ENCODE measurements at regions not wholly inside any gene's neighbourhood (a gene's known extent, or its start where the extent isn't known, plus 50 kb on each side); places are given as distances from the start of the nearest gene placed in this dataset.

- no peak for DNase-seq (ENCODE audit: low spot score, unreplicated experiment)
- H3K27ac Mint-ChIP-seq: no peak overlapping the region
- no peak overlapping the region for H3K4me3 Mint-ChIP-seq (ENCODE audit: low read depth)
- no peaks in the 10 kb centered on the region for H3K4me1 Mint-ChIP-seq (ENCODE audit: low read depth)
- H3K9me3 Mint-ChIP-seq (ENCODE audit: low read depth): no peaks in the 10 kb centered on the region
- H3K27me3 Mint-ChIP-seq: peaks cover 21% of the 10 kb centered on the region
- no peaks in the 10 kb centered on the region for H3K36me3 Mint-ChIP-seq (ENCODE audit: insufficient read depth)
- TF ChIP-seq, protein P1, sequence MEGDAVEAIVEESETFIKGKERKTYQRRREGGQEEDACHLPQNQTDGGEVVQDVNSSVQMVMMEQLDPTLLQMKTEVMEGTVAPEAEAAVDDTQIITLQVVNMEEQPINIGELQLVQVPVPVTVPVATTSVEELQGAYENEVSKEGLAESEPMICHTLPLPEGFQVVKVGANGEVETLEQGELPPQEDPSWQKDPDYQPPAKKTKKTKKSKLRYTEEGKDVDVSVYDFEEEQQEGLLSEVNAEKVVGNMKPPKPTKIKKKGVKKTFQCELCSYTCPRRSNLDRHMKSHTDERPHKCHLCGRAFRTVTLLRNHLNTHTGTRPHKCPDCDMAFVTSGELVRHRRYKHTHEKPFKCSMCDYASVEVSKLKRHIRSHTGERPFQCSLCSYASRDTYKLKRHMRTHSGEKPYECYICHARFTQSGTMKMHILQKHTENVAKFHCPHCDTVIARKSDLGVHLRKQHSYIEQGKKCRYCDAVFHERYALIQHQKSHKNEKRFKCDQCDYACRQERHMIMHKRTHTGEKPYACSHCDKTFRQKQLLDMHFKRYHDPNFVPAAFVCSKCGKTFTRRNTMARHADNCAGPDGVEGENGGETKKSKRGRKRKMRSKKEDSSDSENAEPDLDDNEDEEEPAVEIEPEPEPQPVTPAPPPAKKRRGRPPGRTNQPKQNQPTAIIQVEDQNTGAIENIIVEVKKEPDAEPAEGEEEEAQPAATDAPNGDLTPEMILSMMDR (IDR thresholded peaks at IDR 0.05; ENCODE audit: unreplicated experiment): no peak
Observed at GRCh38 chr22:27262361-27262760, 539.2 kb downstream of the MN1 start.

GRCh38 chr22:27264184-27264583, 537.4 kb downstream of the MN1 start:
- no peaks in the 10 kb centered on the region for H3K4me1 Mint-ChIP-seq (ENCODE audit: low read depth)
- peaks cover 17% of the 10 kb centered on the region for H3K27me3 Mint-ChIP-seq

GRCh38 chr22:27267145-27267544, 534.4 kb downstream of the MN1 start:
- H3K36me3 Mint-ChIP-seq (ENCODE audit: insufficient read depth): no peaks in the 10 kb centered on the region
- no peaks in the 10 kb centered on the region for H3K4me1 Mint-ChIP-seq (ENCODE audit: low read depth)
- H3K4me3 Mint-ChIP-seq (ENCODE audit: low read depth): no peak overlapping the region
- no peak for DNase-seq (ENCODE audit: low spot score, unreplicated experiment)
- TF ChIP-seq, protein P1 (IDR thresholded peaks at IDR 0.05; ENCODE audit: unreplicated experiment): no peak
- peaks cover 5% of the 10 kb centered on the region for H3K9me3 Mint-ChIP-seq (ENCODE audit: low read depth)
- peaks cover 32% of the 10 kb centered on the region for H3K27me3 Mint-ChIP-seq
- no peak overlapping the region for H3K27ac Mint-ChIP-seq

More at GRCh38 chr22:27264184-27264583, 537.4 kb downstream of the MN1 start:
- no peak overlapping the region for H3K4me3 Mint-ChIP-seq (ENCODE audit: low read depth)
- DNase-seq (ENCODE audit: low spot score, unreplicated experiment): no peak
- TF ChIP-seq, protein P1 (IDR thresholded peaks at IDR 0.05; ENCODE audit: unreplicated experiment): no peak
- H3K9me3 Mint-ChIP-seq (ENCODE audit: low read depth): peaks cover 5% of the 10 kb centered on the region
- H3K36me3 Mint-ChIP-seq (ENCODE audit: insufficient read depth): no peaks in the 10 kb centered on the region
- H3K27ac Mint-ChIP-seq: no peak overlapping the region

- Mint-ChIP-seq H3K36me3 (ENCODE audit: insufficient read depth) (no peaks in the 10 kb centered on the region), H3K4me3 (ENCODE audit: low read depth) (no peak overlapping the region), H3K27ac (no peak overlapping the region), H3K27me3 (peaks cover 42% of the 10 kb centered on the region), H3K9me3 (ENCODE audit: low read depth) (peaks cover 5% of the 10 kb centered on the region), H3K4me1 (ENCODE audit: low read depth) (peaks cover 3% of the 10 kb centered on the region)
- TF ChIP-seq, protein P1 (IDR thresholded peaks at IDR 0.05; ENCODE audit: unreplicated experiment): no peak
- DNase-seq (ENCODE audit: low spot score, unreplicated experiment): no peak
Observed at GRCh38 chr22:27269751-27270543, 531.6 kb downstream of the MN1 start.

DNA sequence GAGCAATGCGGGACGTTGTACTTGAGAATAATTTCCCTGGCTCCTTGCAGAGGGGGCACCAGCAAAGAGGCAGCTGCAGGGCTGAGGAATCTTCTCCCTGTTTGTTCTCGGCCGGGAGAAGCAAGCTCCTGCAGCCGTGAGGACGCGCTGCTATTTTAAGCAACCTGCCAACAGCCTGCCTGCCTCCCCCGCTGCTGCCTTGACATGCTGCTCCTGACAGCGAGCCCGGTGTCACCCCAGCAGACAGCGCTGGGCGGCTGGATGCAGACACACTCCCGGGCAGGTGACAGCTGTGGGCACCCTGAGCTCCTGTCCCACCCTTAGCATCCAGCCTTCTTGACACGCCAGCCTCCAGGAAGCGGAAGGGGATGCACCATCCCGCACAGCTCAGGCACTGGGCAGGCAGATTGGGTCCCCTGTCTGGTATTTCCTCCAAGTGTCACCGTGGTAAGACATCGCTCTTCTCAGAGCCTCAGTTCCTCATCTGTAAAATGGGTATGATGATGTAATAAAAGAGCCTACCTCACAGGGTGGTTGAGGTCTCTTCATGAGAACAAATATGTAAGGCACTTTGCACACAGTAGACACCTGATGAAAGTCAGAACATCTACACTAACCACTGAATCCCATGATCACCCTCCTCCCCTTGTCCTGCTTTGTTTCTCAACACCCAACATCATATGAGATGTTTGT, 530.6 kb downstream of the MN1 start:
- Mint-ChIP-seq H3K27me3 (peaks cover 52% of the 10 kb centered on the region), H3K27ac (no peak overlapping the region), H3K36me3 (ENCODE audit: insufficient read depth) (no peaks in the 10 kb centered on the region), H3K4me3 (ENCODE audit: low read depth) (no peak overlapping the region), H3K4me1 (ENCODE audit: low read depth) (peaks cover 3% of the 10 kb centered on the region), H3K9me3 (ENCODE audit: low read depth) (peaks cover 5% of the 10 kb centered on the region)
- DNase-seq (ENCODE audit: low spot score, unreplicated experiment): no peak
- TF ChIP-seq, protein P1 (IDR thresholded peaks at IDR 0.05; ENCODE audit: unreplicated experiment): no peak

All from progenitor cell of endocrine pancreas (in vitro differentiated cells).